ENCODE measurements at regions not wholly inside any gene's neighbourhood (a gene's known extent, or its start where the extent isn't known, plus 50 kb on each side); places are given as distances from the start of the nearest gene placed in this dataset.

DNA sequence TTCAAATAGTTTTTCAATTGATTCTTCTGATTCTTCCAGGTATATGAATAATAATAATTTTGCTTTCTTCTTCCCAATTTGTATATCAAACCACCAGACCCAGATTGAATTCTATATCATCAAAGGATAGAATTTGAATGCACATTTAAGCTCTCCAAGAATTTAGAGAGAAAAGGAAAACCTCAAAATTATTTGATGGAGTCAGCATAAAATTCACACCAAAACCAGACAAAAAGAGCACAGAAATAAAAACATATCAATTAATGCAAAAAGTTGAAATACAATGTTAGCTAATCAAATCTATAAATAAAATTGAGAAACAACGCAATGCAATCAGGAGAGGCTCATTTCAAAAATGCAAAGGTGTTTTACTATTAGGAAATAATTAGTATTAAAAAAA is 248.0 kb upstream of the HS6ST1 start:
- no peaks in the 10 kb centered on the region for H3K9me3 ChIP-seq (replicated peaks; ENCODE audit: insufficient read depth, low read length)
- H3K9me2 ChIP-seq (replicated peaks; ENCODE audit: insufficient read depth, low read length), result no peaks in the 10 kb centered on the region
- H3K36me3 ChIP-seq (replicated peaks; ENCODE audit: insufficient read depth, low read length), result no peaks in the 10 kb centered on the region
- no peak for TF ChIP-seq EZH2phosphoT487 (IDR thresholded peaks at IDR 0.05; ENCODE audit: low read length)
- TF ChIP-seq, protein P1, sequence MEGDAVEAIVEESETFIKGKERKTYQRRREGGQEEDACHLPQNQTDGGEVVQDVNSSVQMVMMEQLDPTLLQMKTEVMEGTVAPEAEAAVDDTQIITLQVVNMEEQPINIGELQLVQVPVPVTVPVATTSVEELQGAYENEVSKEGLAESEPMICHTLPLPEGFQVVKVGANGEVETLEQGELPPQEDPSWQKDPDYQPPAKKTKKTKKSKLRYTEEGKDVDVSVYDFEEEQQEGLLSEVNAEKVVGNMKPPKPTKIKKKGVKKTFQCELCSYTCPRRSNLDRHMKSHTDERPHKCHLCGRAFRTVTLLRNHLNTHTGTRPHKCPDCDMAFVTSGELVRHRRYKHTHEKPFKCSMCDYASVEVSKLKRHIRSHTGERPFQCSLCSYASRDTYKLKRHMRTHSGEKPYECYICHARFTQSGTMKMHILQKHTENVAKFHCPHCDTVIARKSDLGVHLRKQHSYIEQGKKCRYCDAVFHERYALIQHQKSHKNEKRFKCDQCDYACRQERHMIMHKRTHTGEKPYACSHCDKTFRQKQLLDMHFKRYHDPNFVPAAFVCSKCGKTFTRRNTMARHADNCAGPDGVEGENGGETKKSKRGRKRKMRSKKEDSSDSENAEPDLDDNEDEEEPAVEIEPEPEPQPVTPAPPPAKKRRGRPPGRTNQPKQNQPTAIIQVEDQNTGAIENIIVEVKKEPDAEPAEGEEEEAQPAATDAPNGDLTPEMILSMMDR (IDR thresholded peaks at IDR 0.05; ENCODE audit: low read length), result no peak
- TF ChIP-seq EZH2 (optimal IDR thresholded peaks at IDR 0.05; ENCODE audit: low read depth, low read length), result no peak
- DNase-seq, result no peak
- H3K27ac ChIP-seq (ENCODE audit: low read length), result no peak overlapping the region
- no peak overlapping the region for H3K9ac ChIP-seq (ENCODE audit: low read length)
- no peaks in the 10 kb centered on the region for H3K4me1 ChIP-seq (ENCODE audit: low read length)
- no peak overlapping the region for H2AFZ ChIP-seq (ENCODE audit: low read length)
- H3K4me3 ChIP-seq (ENCODE audit: low read length), result no peak overlapping the region
- no peaks in the 10 kb centered on the region for H3K79me2 ChIP-seq (ENCODE audit: low read length)
- H3K4me2 ChIP-seq (ENCODE audit: low read depth, low read length), result no peak overlapping the region
- no peaks in the 10 kb centered on the region for H3F3A ChIP-seq (ENCODE audit: insufficient read depth, low read length)
- no peaks in the 10 kb centered on the region for H4K20me1 ChIP-seq (ENCODE audit: insufficient read depth, low read length)
- H3K27me3 ChIP-seq (replicated peaks; ENCODE audit: insufficient read depth, low read length), result no peaks in the 10 kb centered on the region

DNA sequence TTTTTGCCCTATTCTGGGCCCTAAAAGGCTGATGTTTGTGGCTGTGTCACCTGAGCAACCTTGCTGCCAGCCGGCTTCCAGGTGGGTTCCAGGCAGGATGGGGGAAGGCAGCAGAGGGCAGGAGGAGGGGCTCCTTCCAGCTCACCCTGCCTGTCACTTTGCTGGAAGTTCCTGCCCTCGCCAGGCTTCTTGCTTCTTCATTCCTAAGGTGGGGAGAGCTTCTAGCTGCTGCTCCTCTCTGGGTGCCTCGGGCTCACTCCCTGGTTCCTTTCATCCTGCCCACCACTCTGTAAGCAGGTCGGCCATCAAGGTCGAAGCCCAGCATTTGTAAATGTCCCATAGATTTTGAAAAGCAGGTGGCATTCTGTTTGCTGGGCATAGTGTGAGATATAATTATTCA is 249.4 kb upstream of the HS6ST1 start:
- no peak overlapping the region for H3K9ac ChIP-seq (ENCODE audit: low read length)
- no peaks in the 10 kb centered on the region for H3K4me1 ChIP-seq (ENCODE audit: low read length)
- TF ChIP-seq, protein P1 (IDR thresholded peaks at IDR 0.05; ENCODE audit: low read length), result no peak
- TF ChIP-seq EZH2phosphoT487 (IDR thresholded peaks at IDR 0.05; ENCODE audit: low read length) (no peak), EZH2 (optimal IDR thresholded peaks at IDR 0.05; ENCODE audit: low read depth, low read length) (no peak)
- H3K79me2 ChIP-seq (ENCODE audit: low read length), result no peaks in the 10 kb centered on the region
- H3K4me2 ChIP-seq (ENCODE audit: low read depth, low read length), result no peak overlapping the region
- no peaks in the 10 kb centered on the region for H4K20me1 ChIP-seq (ENCODE audit: insufficient read depth, low read length)
- no peaks in the 10 kb centered on the region for H3F3A ChIP-seq (ENCODE audit: insufficient read depth, low read length)
- no peak overlapping the region for H3K4me3 ChIP-seq (ENCODE audit: low read length)
- no peak overlapping the region for H2AFZ ChIP-seq (ENCODE audit: low read length)
- no peaks in the 10 kb centered on the region for H3K9me3 ChIP-seq (replicated peaks; ENCODE audit: insufficient read depth, low read length)
- DNase-seq, result no peak
- no peaks in the 10 kb centered on the region for H3K36me3 ChIP-seq (replicated peaks; ENCODE audit: insufficient read depth, low read length)
- no peaks in the 10 kb centered on the region for H3K9me2 ChIP-seq (replicated peaks; ENCODE audit: insufficient read depth, low read length)
- H3K27ac ChIP-seq (ENCODE audit: low read length), result no peak overlapping the region
- no peaks in the 10 kb centered on the region for H3K27me3 ChIP-seq (replicated peaks; ENCODE audit: insufficient read depth, low read length)

DNA sequence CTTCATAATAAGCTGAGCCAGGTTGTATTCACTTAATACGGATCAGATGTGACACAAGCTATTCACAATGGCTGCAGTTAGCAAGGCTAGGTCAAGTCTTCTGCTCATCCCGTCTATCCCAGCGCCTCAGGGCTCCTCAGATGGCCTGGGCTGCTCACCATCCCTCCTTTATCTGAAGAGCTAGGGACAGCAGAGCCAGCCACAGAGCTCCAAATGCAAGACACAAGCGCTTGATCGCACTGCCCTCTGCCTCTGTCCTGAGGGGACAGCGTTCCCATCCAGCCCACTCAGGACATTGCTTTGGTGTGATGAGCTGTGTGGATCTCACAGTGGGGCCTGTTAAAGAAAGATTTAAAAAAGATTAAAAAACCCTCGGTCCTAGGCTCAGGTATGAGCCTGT is 254.4 kb upstream of the HS6ST1 start:
- Histone ChIP-seq H3F3A (ENCODE audit: insufficient read depth, low read length) (no peaks in the 10 kb centered on the region), H3K4me2 (ENCODE audit: low read depth, low read length) (no peak overlapping the region), H3K4me1 (ENCODE audit: low read length) (no peaks in the 10 kb centered on the region), H3K79me2 (ENCODE audit: low read length) (no peaks in the 10 kb centered on the region), H3K27ac (ENCODE audit: low read length) (no peak overlapping the region), H2AFZ (ENCODE audit: low read length) (no peak overlapping the region), H3K4me3 (ENCODE audit: low read length) (no peak overlapping the region), H3K9ac (ENCODE audit: low read length) (no peak overlapping the region), H4K20me1 (ENCODE audit: insufficient read depth, low read length) (no peaks in the 10 kb centered on the region), H3K9me3 (replicated peaks; ENCODE audit: insufficient read depth, low read length) (no peaks in the 10 kb centered on the region), H3K9me2 (replicated peaks; ENCODE audit: insufficient read depth, low read length) (no peaks in the 10 kb centered on the region), H3K27me3 (replicated peaks; ENCODE audit: insufficient read depth, low read length) (no peaks in the 10 kb centered on the region), H3K36me3 (replicated peaks; ENCODE audit: insufficient read depth, low read length) (no peaks in the 10 kb centered on the region)
- no peak for DNase-seq
- no peak for TF ChIP-seq EZH2phosphoT487 (IDR thresholded peaks at IDR 0.05; ENCODE audit: low read length)
- no peak for TF ChIP-seq EZH2 (optimal IDR thresholded peaks at IDR 0.05; ENCODE audit: low read depth, low read length)
- TF ChIP-seq, protein P1 (IDR thresholded peaks at IDR 0.05; ENCODE audit: low read length), result no peak
